Vagina (tissue), 2 donors: ENCODE measurements at regions not wholly inside any gene's neighbourhood (a gene's known extent, or its start where the extent isn't known, plus 50 kb on each side); places are given as distances from the start of the nearest gene placed in this dataset.
"Not testable (repeated sequence)": the region's sequence is repeated elsewhere in the genome, so short reads cannot be mapped to it uniquely, and the experiment has no call there.

Experiments
- POLR2A ChIP-seq, 2 donors: fragments of 450-650 bp; IDR thresholded peaks; one replicate each; pipeline ENCODE4 v1.6.1; 2017; ENCODE audit warnings: antibody characterized with exemption in 2 of 2, mild to moderate bottlenecking in 2 of 2, moderate library complexity in 2 of 2
- POLR2AphosphoS5 ChIP-seq, 2 donors: sonication (generic); formaldehyde crosslinking; IDR thresholded peaks; one replicate each; pipeline ENCODE4 v1.9.0; 2017; ENCODE audit warnings: antibody characterized with exemption in 2 of 2, mild to moderate bottlenecking in 2 of 2, low read depth in 1 of 2; ENCODE audit not compliant: insufficient read depth in 1 of 2
- TF ChIP-seq, protein P1 (sequence below), 3 experiments: fragments of 450-650 bp in 2 of 3; fragments of 200-600 bp in 1 of 3; sonication (generic) in 1 of 3; IDR thresholded peaks; one replicate each; pipeline ENCODE4 v1.5.1; 2017 to 2019; ENCODE audit warnings: antibody characterized with exemption in 3 of 3, mild to moderate bottlenecking in 2 of 3, moderate library complexity in 2 of 3

DNA sequence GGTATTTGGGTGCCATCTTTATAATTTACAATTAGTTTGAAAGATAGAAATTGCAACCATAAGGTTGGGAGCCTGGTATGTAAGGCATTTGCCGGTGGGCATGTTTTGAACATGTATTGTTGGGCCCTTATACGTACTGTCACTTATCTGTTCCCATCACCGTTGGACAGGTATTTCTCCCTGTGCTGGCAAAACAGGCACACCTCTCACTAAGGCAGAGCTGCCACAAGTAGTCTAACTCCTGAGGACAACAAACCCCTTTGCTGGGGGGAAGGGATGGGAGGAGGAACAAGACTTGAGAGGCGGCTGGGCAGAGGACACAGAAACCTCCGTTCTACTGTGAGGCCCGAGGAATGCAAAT is 52.0 kb upstream of the NEK3 start:
- TF ChIP-seq, protein P1, sequence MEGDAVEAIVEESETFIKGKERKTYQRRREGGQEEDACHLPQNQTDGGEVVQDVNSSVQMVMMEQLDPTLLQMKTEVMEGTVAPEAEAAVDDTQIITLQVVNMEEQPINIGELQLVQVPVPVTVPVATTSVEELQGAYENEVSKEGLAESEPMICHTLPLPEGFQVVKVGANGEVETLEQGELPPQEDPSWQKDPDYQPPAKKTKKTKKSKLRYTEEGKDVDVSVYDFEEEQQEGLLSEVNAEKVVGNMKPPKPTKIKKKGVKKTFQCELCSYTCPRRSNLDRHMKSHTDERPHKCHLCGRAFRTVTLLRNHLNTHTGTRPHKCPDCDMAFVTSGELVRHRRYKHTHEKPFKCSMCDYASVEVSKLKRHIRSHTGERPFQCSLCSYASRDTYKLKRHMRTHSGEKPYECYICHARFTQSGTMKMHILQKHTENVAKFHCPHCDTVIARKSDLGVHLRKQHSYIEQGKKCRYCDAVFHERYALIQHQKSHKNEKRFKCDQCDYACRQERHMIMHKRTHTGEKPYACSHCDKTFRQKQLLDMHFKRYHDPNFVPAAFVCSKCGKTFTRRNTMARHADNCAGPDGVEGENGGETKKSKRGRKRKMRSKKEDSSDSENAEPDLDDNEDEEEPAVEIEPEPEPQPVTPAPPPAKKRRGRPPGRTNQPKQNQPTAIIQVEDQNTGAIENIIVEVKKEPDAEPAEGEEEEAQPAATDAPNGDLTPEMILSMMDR (IDR thresholded peaks at IDR 0.05): not testable (repeated sequence)
- TF ChIP-seq POLR2A (IDR thresholded peaks at IDR 0.05); POLR2AphosphoS5 (IDR thresholded peaks at IDR 0.05; ENCODE audit: insufficient read depth in 1 of 2, low read depth in 1 of 2): not testable (repeated sequence)
